Neuronal stem cell (in vitro differentiated cells): ENCODE measurements at regions not wholly inside any gene's neighbourhood (a gene's known extent, or its start where the extent isn't known, plus 50 kb on each side); places are given as distances from the start of the nearest gene placed in this dataset.
A peak's percentile ranks its signal among the peaks of the same experiment; 100 is the strongest.

ENCODE experiments used
- DNase-seq: peaks from one replicate; pipeline ENCODE4 v3.0.0-alpha.2; 2013; ENCODE audit warnings: low spot score
- H2AFZ ChIP-seq: one replicate; pipeline ENCODE4 v1.6.1; 2013; ENCODE audit warnings: mild to moderate bottlenecking, low read length, inconsistent platforms
- H2AK5ac ChIP-seq: 2 replicates; pipeline ENCODE4 v1.6.1; 2013; ENCODE audit warnings: low read depth, mild to moderate bottlenecking, inconsistent platforms, low read length, moderate library complexity, mixed read lengths
- H2BK120ac ChIP-seq: 2 replicates; pipeline ENCODE4 v1.6.1; 2013; ENCODE audit warnings: low read depth, mild to moderate bottlenecking, inconsistent platforms, low read length, moderate library complexity, mixed read lengths
- H2BK12ac ChIP-seq: one replicate; pipeline ENCODE4 v1.6.1; 2013; ENCODE audit warnings: low read length, inconsistent platforms
- H2BK15ac ChIP-seq: 2 replicates; pipeline ENCODE4 v1.6.1; 2013; ENCODE audit warnings: mild to moderate bottlenecking, low read length, inconsistent platforms, mixed read lengths
- H2BK5ac ChIP-seq: one replicate; pipeline ENCODE4 v1.6.1; 2013; ENCODE audit warnings: inconsistent platforms, mild to moderate bottlenecking, low read length, moderate library complexity
- H3K14ac ChIP-seq: one replicate; pipeline ENCODE4 v1.6.1; 2013; ENCODE audit warnings: low read length, inconsistent platforms
- H3K18ac ChIP-seq: 2 replicates; pipeline ENCODE4 v1.6.1; 2013; ENCODE audit warnings: low read length, inconsistent platforms
- H3K23ac ChIP-seq: 2 replicates; pipeline ENCODE4 v1.6.1; 2013; ENCODE audit warnings: low read depth, mild to moderate bottlenecking, mixed read lengths, low read length, inconsistent platforms; ENCODE audit not compliant: poor library complexity
- H3K27ac ChIP-seq: replicated peaks from 3 replicates; pipeline ENCODE4 v1.5.1; 2013; ENCODE audit warnings: low read length, inconsistent platforms
- H3K27me3 ChIP-seq, 3 experiments: 2 replicates each; pipeline ENCODE4 v1.6.1; 2013; ENCODE audit warnings: low read length in 3 of 3, mild to moderate bottlenecking in 2 of 3, inconsistent platforms in 1 of 3, low read depth in 1 of 3, mixed read lengths in 1 of 3, moderate library complexity in 1 of 3; ENCODE audit not compliant: control insufficient read depth in 3 of 3, insufficient read depth in 3 of 3
- H3K36me3 ChIP-seq, 2 donors: replicated peaks in 1 of 2; 2 replicates each; pipeline ENCODE4 v1.6.1; 2013; ENCODE audit warnings: low read length in 2 of 2; ENCODE audit not compliant: control insufficient read depth in 2 of 2, insufficient read depth in 2 of 2
- H3K4ac ChIP-seq: 2 replicates; pipeline ENCODE4 v1.6.1; 2013; ENCODE audit warnings: inconsistent platforms, mild to moderate bottlenecking, low read length, moderate library complexity
- H3K4me1 ChIP-seq, 2 donors: 1 replicate in 1 of 2; 2 replicates in 1 of 2; pipeline ENCODE4 v1.6.1; 2013; ENCODE audit warnings: low read length in 2 of 2, low read depth in 1 of 2; ENCODE audit not compliant: control insufficient read depth in 2 of 2, insufficient read depth in 1 of 2
- H3K4me2 ChIP-seq: one replicate; pipeline ENCODE4 v1.6.1; 2013; ENCODE audit warnings: mild to moderate bottlenecking, low read length, inconsistent platforms; ENCODE audit not compliant: insufficient read depth, poor library complexity, severe bottlenecking
- H3K4me3 ChIP-seq, 2 donors: 2 replicates each; pipeline ENCODE4 v1.5.1; 2013; ENCODE audit warnings: low read length in 2 of 2, mild to moderate bottlenecking in 2 of 2, inconsistent platforms in 1 of 2, moderate library complexity in 1 of 2
- H3K79me1 ChIP-seq: one replicate; pipeline ENCODE4 v1.6.1; 2013; ENCODE audit warnings: low read depth, mild to moderate bottlenecking, inconsistent platforms, low read length, moderate library complexity
- H3K9ac ChIP-seq: one replicate; pipeline ENCODE4 v1.6.1; 2013; ENCODE audit warnings: mild to moderate bottlenecking, low read depth, low read length, inconsistent platforms; ENCODE audit not compliant: poor library complexity
- H3K9me3 ChIP-seq, 2 donors: replicated peaks in 1 of 2; 2 replicates each; pipeline versions ENCODE3 to v1.6.1; 2013; ENCODE audit warnings: low read length in 2 of 2, mild to moderate bottlenecking in 2 of 2, inconsistent platforms in 1 of 2, low read depth in 1 of 2, mixed read lengths in 1 of 2, moderate library complexity in 1 of 2; ENCODE audit not compliant: control insufficient read depth in 2 of 2, insufficient read depth in 1 of 2
- H4K8ac ChIP-seq: one replicate; pipeline ENCODE4 v1.6.1; 2013; ENCODE audit warnings: low read depth, mild to moderate bottlenecking, inconsistent platforms, low read length, moderate library complexity
- H4K91ac ChIP-seq: one replicate; pipeline ENCODE4 v1.6.1; 2013; ENCODE audit warnings: low read length, low read depth, mild to moderate bottlenecking, inconsistent platforms; ENCODE audit not compliant: poor library complexity
- WGBS, 2 donors: extraction: QIAGEN DNeasy Blood & Tissue Kit; methylation state at CpG; one replicate each; pipeline ENCODE4 v1.1.7; 2013; ENCODE audit warnings: missing lambda C conversion rate in 2 of 2, mixed read lengths in 1 of 2; ENCODE audit not compliant: insufficient read length in 2 of 2, insufficient replicate concordance in 1 of 2; ENCODE audit errors: extremely low coverage in 2 of 2; 5-methylcytosine and 5-hydroxymethylcytosine counted together

DNA sequence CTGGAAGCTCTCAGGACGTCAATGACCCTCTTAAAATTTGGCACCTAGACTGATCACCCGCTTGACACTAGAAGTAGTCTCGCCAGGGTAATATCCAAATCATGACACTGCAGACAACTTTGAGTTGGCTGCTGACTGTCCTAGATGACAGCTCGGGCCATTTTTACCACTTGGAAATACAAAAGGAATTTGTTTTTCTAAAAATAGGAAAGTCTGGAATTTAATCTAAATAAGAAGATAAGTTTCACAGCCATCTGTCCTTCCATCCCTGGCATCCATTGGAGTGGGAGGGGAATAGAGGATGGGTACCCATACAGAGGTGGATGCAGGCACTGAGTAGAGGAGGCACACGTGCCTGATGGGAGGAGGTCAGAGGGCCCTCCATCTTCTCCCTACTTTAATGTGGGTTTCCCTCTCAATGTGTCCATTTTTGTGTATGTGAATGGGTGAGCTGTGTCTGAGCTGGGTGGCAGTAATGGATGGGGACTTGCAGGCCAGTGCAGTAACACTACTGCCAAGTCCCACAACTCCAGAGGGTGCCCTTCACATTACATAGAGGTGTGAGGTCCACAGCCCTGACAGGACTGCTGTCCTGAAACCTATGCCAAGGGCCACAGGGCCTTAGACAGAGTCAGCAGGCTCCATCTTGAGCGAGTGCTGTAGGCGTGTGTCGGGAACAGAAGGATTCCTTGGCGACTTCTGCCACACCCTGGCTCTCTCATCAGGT is 104.8 kb upstream of the IPO9 start:
- Histone ChIP-seq H3K4ac (no peak overlapping the region), H3K9me3 (no peaks in the 10 kb centered on the region), H2BK15ac (peak overlapping the region; percentile 12), H2BK120ac (no peak overlapping the region), H3K9ac (no peak overlapping the region), H3K79me1 (no peaks in the 10 kb centered on the region), H2BK12ac (peak overlapping the region; percentile 51), H4K91ac (no peak overlapping the region), H3K27me3 (no peaks in the 10 kb centered on the region), H2BK5ac (no peak overlapping the region), H3K4me3 (no peak overlapping the region), H2AK5ac (peak overlapping the region; percentile 23), H2AFZ (no peak overlapping the region), H3K23ac (no peak overlapping the region), H3K4me2 (no peak overlapping the region), H3K27ac (no peak overlapping the region), H3K14ac (no peak overlapping the region), H3K18ac (peak overlapping the region; percentile 79), H3K4me1 (peaks cover 7 to 24% of the 10 kb centered on the region in 2 donors), H4K8ac (no peak overlapping the region), H3K36me3 (peaks cover 0 to 20% of the 10 kb centered on the region in 2 donors)
- DNase-seq = no peak
- no CpG with 5 or more reads among the region's 9 CpGs for WGBS, 2 donors

DNA sequence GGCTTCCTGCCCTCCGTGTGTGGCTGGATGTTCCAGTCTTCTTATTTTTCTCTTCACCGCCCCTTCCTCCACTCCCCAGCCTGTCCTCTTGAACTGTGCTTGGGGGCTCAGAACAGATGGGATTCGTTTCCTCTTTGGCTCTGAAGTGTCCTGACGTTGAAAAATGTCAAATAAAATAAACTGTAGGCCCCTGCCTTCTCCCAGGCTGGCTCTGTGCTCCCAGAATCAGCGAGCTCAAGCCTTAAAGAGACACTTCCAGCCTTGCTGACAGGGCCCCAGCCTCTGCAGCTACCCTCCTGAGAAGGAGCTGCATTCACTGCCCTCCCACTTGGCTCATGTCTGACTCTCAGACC is 104.2 kb upstream of the IPO9 start:
- H3K4me2 ChIP-seq = no peak overlapping the region
- no peak for DNase-seq
- no peak overlapping the region for H3K14ac ChIP-seq
- no peaks in the 10 kb centered on the region for H3K27me3 ChIP-seq
- no peaks in the 10 kb centered on the region for H3K79me1 ChIP-seq
- H3K18ac ChIP-seq = peak overlapping the region; percentile 79
- H4K91ac ChIP-seq = no peak overlapping the region
- H3K23ac ChIP-seq = no peak overlapping the region
- H3K4me1 ChIP-seq = peaks cover 7 to 19% of the 10 kb centered on the region in 2 donors
- peaks cover 0 to 15% of the 10 kb centered on the region in 2 donors for H3K36me3 ChIP-seq
- no peak overlapping the region for H2BK120ac ChIP-seq
- no peak overlapping the region for H2BK5ac ChIP-seq
- WGBS, 2 donors = no CpG with 5 or more reads among the region's 5 CpGs
- H2AK5ac ChIP-seq = peak overlapping the region; percentile 23
- no peak overlapping the region for H3K27ac ChIP-seq
- H3K9me3 ChIP-seq = no peaks in the 10 kb centered on the region
- H3K4me3 ChIP-seq = no peak overlapping the region
- H2AFZ ChIP-seq = no peak overlapping the region
- H3K4ac ChIP-seq = no peak overlapping the region
- no peak overlapping the region for H4K8ac ChIP-seq
- H2BK12ac ChIP-seq = no peak overlapping the region
- peak overlapping the region; percentile 12 for H2BK15ac ChIP-seq
- no peak overlapping the region for H3K9ac ChIP-seq

DNA sequence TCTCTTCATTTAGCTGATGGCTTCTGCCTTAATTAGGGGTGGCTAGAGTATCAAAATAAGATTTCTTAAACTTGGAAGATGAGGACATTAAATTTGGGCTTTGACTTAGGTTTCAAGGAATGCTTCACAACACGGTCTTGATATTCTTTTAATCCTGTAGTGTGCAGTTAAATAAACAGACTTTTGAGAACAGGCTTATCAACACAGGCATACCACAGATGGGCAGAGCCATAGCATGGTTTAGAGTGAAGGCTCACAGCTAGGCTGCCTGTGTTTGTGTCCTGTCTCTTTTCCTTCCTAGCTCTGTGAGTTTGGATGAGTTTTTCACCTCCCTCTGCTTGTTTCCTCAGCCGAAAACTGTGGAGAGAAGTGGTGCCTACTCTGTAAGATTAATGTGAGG is 102.3 kb upstream of the IPO9 start:
- Histone ChIP-seq H3K4me1 (peaks cover 8 to 16% of the 10 kb centered on the region in 2 donors), H4K91ac (no peak overlapping the region), H3K27ac (no peak overlapping the region), H3K23ac (no peak overlapping the region), H3K4me3 (no peak overlapping the region), H3K18ac (no peak overlapping the region), H2BK120ac (no peak overlapping the region), H2BK5ac (no peak overlapping the region), H2BK12ac (no peak overlapping the region), H2AFZ (no peak overlapping the region), H3K27me3 (no peaks in the 10 kb centered on the region), H3K36me3 (no peaks in the 10 kb centered on the region), H4K8ac (no peak overlapping the region), H2BK15ac (no peak overlapping the region), H3K9ac (no peak overlapping the region), H2AK5ac (no peak overlapping the region), H3K4me2 (no peak overlapping the region), H3K14ac (no peak overlapping the region), H3K4ac (no peak overlapping the region), H3K9me3 (no peaks in the 10 kb centered on the region), H3K79me1 (no peaks in the 10 kb centered on the region)
- DNase-seq = no peak
- no CpG with 5 or more reads among the region's 2 CpGs for WGBS, 2 donors

GRCh38 chr1:201728731-201729130 is 100.2 kb upstream of the IPO9 start:
- Histone ChIP-seq H2BK12ac (no peak overlapping the region), H2AFZ (no peak overlapping the region), H3K27me3 (no peaks in the 10 kb centered on the region), H3K9me3 (no peaks in the 10 kb centered on the region), H4K91ac (no peak overlapping the region), H3K14ac (no peak overlapping the region), H3K4me2 (no peak overlapping the region), H2BK5ac (no peak overlapping the region), H3K27ac (no peak overlapping the region), H3K4me1 (peaks cover 8 to 17% of the 10 kb centered on the region in 2 donors), H3K4ac (no peak overlapping the region), H4K8ac (no peak overlapping the region), H2BK120ac (no peak overlapping the region), H3K18ac (no peak overlapping the region), H3K4me3 (no peak overlapping the region), H3K79me1 (no peaks in the 10 kb centered on the region), H2BK15ac (no peak overlapping the region), H3K36me3 (no peaks in the 10 kb centered on the region), H3K9ac (no peak overlapping the region), H3K23ac (no peak overlapping the region), H2AK5ac (no peak overlapping the region)
- no peak for DNase-seq
